WI38 (cell line): ENCODE measurements at regions not wholly inside any gene's neighbourhood (a gene's known extent, or its start where the extent isn't known, plus 50 kb on each side); places are given as distances from the start of the nearest gene placed in this dataset.

Experiments
- H3K4me3 ChIP-seq: 2 replicates; pipeline ENCODE4 v1.5.1; 2011; ENCODE audit warnings: low read depth, mild to moderate bottlenecking, control low read depth, low read length
- TF ChIP-seq, protein P1 (sequence below): IDR thresholded peaks from 2 replicates; pipeline ENCODE4 v1.5.1; 2012; ENCODE audit warnings: low read depth, mild to moderate bottlenecking, control low read depth, low read length

DNA sequence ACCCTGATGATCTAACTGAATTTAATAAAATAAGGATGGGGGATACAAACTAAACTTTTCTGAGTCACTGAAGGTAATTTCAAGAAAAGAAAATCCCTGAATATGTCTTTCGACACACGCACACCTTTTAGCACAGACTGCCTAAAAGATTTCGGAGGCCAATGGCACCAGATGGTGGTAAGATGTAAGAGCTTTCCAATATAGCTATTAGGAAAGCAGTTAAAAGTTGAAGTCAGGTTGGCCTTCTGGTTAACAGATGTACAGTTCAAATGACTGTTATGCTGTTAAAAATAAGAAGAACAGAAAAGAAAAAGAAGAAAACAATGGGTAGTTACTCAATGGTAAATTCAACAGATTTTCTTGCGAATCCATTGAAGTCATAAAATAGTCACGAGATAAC lies 80.7 kb upstream of the KRR1 start:
- TF ChIP-seq, protein P1, sequence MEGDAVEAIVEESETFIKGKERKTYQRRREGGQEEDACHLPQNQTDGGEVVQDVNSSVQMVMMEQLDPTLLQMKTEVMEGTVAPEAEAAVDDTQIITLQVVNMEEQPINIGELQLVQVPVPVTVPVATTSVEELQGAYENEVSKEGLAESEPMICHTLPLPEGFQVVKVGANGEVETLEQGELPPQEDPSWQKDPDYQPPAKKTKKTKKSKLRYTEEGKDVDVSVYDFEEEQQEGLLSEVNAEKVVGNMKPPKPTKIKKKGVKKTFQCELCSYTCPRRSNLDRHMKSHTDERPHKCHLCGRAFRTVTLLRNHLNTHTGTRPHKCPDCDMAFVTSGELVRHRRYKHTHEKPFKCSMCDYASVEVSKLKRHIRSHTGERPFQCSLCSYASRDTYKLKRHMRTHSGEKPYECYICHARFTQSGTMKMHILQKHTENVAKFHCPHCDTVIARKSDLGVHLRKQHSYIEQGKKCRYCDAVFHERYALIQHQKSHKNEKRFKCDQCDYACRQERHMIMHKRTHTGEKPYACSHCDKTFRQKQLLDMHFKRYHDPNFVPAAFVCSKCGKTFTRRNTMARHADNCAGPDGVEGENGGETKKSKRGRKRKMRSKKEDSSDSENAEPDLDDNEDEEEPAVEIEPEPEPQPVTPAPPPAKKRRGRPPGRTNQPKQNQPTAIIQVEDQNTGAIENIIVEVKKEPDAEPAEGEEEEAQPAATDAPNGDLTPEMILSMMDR = no peak
- H3K4me3 ChIP-seq = no peak overlapping the region

DNA sequence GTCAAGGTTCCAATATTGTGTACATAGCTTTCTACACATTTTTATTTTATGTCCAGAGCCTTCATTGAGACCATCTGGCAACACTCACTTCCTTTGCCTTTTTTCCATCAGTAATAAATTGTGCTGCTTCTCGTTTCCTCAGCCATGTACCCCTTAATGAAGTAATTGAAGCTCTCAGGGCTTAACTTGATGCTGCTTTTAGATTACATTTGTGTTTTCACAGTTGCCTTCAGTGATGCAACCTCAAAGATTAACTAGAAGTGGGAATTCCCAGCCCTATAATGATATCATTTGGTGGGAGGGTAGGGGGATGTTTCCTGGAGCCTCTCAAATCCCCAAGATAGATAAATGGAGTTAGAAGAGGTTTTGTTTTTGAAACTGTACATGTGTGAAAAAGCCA lies 80.2 kb upstream of the KRR1 start:
- TF ChIP-seq, protein P1 = no peak
- H3K4me3 ChIP-seq = no peak overlapping the region

DNA sequence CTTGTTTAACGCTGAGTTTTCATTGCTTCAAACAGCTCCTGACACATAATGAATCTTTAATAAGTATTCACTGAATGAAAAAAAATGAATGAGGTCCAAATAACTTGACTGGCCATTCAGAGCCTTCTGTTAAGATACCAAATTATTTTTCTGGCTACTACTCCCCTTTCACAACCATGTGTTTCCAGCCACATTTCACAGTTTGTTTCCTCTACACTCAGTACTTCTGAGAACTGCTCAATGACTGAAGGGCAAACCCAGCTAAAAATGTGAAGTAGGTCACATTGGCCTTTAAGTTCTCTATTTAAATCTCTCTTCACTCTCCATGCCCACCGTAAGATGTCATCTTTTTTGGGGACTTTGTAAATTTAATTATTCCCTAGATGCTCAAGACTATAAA lies 78.4 kb upstream of the KRR1 start:
- TF ChIP-seq, protein P1 = no peak
- no peak overlapping the region for H3K4me3 ChIP-seq

DNA sequence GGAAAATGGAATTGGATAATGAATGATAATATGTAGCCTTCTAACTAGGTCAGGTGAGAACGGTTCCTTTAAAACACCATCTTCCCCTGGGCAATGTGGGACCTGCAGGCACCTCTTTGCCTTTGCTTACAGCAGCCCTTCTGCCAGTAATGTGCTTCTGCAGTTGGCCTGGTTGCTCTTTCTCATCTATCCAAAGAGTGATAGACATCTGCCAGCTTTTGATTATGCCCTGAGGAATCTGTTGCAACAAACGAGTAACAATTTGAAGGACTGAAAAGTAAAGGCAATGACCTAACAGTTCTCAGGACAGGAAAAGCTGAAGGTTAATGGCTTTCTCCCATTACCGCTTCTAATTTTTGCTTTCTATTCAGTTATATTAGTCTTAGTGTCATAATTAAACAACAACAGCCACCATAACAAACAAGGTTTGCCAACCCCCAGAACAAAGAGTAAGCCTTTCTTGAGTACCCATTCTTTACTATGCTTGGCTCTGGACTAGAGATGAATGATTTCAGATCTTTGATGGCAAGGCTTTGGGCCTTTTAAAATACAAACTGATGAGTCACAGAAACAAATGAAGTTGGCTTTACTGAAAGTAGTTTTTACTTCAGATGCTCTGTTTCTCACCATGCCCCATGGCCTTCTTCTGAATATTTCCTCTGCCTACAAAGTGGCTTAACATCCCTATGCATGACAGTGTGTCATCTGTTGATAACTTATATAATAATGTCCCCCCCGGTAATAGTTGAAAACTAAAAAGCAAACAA lies 76.1 kb upstream of the KRR1 start:
- TF ChIP-seq, protein P1 = no peak
- H3K4me3 ChIP-seq = no peak overlapping the region

DNA sequence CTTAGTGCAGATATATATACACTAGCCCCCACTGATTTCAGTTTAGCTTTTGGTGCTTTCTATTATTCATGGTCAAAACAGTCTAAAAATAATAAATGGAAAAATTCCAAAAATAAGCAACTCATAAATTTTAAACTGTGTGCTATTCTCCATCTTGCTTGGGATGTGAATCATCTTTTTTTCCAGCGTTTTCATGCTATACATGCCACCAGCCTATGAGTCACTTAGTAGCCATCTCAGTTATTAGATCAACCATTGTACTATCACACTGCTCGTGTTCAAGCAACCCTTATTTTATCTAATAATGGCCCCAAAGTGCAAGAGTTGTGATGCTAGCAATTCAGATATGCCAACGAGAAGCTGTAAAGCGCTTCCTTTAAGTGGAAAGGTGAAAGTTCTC lies 73.9 kb upstream of the KRR1 start:
- TF ChIP-seq, protein P1 = no peak
- no peak overlapping the region for H3K4me3 ChIP-seq

DNA sequence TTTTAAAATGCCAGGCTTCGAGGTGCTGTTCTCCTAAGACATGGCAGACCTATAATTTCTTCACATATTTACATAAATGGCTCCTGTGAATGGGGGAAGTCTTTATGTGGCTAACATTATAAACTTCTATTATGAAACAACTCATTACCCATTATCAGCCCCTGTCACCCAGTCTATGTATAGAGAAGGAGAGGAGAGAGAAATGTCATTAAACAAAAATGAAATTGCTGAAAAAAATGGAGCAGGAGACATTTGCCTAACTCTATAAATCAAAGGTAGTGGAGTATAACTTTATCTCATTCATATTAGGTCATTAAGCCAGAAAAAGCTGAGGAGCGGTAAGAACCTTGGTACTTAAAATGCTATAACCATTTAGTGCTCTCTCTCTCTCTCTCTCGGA lies 71.9 kb upstream of the KRR1 start:
- TF ChIP-seq, protein P1 = no peak
- H3K4me3 ChIP-seq = no peak overlapping the region

DNA sequence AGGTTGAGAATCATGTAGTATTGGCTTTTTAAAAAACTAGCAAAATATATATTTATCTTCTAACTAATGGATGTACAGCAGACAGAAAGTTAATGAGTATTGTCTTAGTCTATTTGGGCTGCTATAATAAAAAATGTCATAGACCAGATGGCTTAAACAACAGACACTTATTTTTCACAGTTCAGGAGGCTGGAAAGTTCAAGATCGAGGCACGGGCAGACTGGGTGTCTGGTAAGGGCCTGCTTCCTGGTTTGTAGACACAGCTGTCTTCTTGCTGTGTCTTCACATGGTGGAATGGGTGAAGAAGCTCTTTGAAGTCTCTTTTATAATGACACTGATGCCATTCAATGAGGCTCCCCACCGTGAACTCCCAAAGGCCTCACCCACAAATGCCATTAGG lies 70.1 kb upstream of the KRR1 start:
- no peak overlapping the region for H3K4me3 ChIP-seq
- TF ChIP-seq, protein P1 = no peak
